ENCODE measurements at regions not wholly inside any gene's neighbourhood (a gene's known extent, or its start where the extent isn't known, plus 50 kb on each side); places are given as distances from the start of the nearest gene placed in this dataset.

GRCh38 chr12:3975652-3976051 lies 102.5 kb upstream of the PARP11 start:
- no peak for DNase-seq (ENCODE audit: extremely low spot score in 2 of 2)
- Histone ChIP-seq H3K27me3 (no peaks in the 10 kb centered on the region), H3K4me3 (no peak overlapping the region), H3K27ac (no peak overlapping the region), H3K9me3 (no peaks in the 10 kb centered on the region), H3K4me1 (no peaks in the 10 kb centered on the region), H3K36me3 (no peaks in the 10 kb centered on the region)
- TF ChIP-seq POLR2AphosphoS5 (IDR thresholded peaks at IDR 0.05; ENCODE audit: insufficient read depth in 1 of 2, low read depth in 1 of 2) = no peak
- TF ChIP-seq POLR2A (IDR thresholded peaks at IDR 0.05) = no peak
- no peak for TF ChIP-seq CTCF (IDR thresholded peaks at IDR 0.05)
- intact Hi-C loops (cut with DNase I) = no loop called here

- DNase-seq (ENCODE audit: extremely low spot score in 2 of 2) = peak in 1 of 2 donors; percentile 5
- H3K4me1 ChIP-seq = no peaks in the 10 kb centered on the region
- no peak for TF ChIP-seq POLR2A (IDR thresholded peaks at IDR 0.05)
- H3K9me3 ChIP-seq = no peaks in the 10 kb centered on the region
- H3K27me3 ChIP-seq = no peaks in the 10 kb centered on the region
- H3K36me3 ChIP-seq = no peaks in the 10 kb centered on the region
- H3K4me3 ChIP-seq = no peak overlapping the region
- no peak overlapping the region for H3K27ac ChIP-seq
- intact Hi-C loops (cut with DNase I) = no loop called here
Measured at GRCh38 chr12:3974883-3975282, 101.7 kb upstream of the PARP11 start.

- DNase-seq (ENCODE audit: extremely low spot score in 2 of 2) = no peak
- no peak for TF ChIP-seq CTCF (IDR thresholded peaks at IDR 0.05)
- Histone ChIP-seq H3K4me3 (no peak overlapping the region), H3K27ac (no peak overlapping the region), H3K36me3 (no peaks in the 10 kb centered on the region), H3K9me3 (no peaks in the 10 kb centered on the region), H3K4me1 (no peaks in the 10 kb centered on the region), H3K27me3 (no peaks in the 10 kb centered on the region)
- intact Hi-C loops (cut with DNase I) = no loop called here
Measured at GRCh38 chr12:3973973-3974644, 100.9 kb upstream of the PARP11 start.

- Histone ChIP-seq H3K9me3 (no peaks in the 10 kb centered on the region), H3K4me1 (no peaks in the 10 kb centered on the region), H3K27me3 (no peaks in the 10 kb centered on the region), H3K27ac (no peak overlapping the region), H3K36me3 (no peaks in the 10 kb centered on the region), H3K4me3 (no peak overlapping the region)
- intact Hi-C loops (cut with DNase I) = no loop called here
- TF ChIP-seq CTCF (IDR thresholded peaks at IDR 0.05) (no peak), POLR2AphosphoS5 (IDR thresholded peaks at IDR 0.05; ENCODE audit: insufficient read depth in 1 of 2, low read depth in 1 of 2) (no peak), POLR2A (IDR thresholded peaks at IDR 0.05) (no peak)
- DNase-seq (ENCODE audit: extremely low spot score in 2 of 2) = no peak
Measured at GRCh38 chr12:3973269-3973884, 100.2 kb upstream of the PARP11 start.

- intact Hi-C loops (cut with DNase I) = no loop called here
- no peak for DNase-seq (ENCODE audit: extremely low spot score in 2 of 2)
- H3K27ac ChIP-seq = no peak overlapping the region
- H3K4me3 ChIP-seq = no peak overlapping the region
- H3K27me3 ChIP-seq = no peaks in the 10 kb centered on the region
- TF ChIP-seq POLR2A (IDR thresholded peaks at IDR 0.05) (no peak), POLR2AphosphoS5 (IDR thresholded peaks at IDR 0.05; ENCODE audit: insufficient read depth in 1 of 2, low read depth in 1 of 2) (no peak), CTCF (IDR thresholded peaks at IDR 0.05) (no peak)
- H3K36me3 ChIP-seq = no peaks in the 10 kb centered on the region
- H3K4me1 ChIP-seq = no peaks in the 10 kb centered on the region
- H3K9me3 ChIP-seq = no peaks in the 10 kb centered on the region
Measured at GRCh38 chr12:3972576-3972975, 99.4 kb upstream of the PARP11 start.
